ENCODE measurements at regions not wholly inside any gene's neighbourhood (a gene's known extent, or its start where the extent isn't known, plus 50 kb on each side); places are given as distances from the start of the nearest gene placed in this dataset.
A peak's percentile ranks its signal among the peaks of the same experiment; 100 is the strongest.
"Not testable (repeated sequence)": the region's sequence is repeated elsewhere in the genome, so short reads cannot be mapped to it uniquely, and the experiment has no call there.

DNA sequence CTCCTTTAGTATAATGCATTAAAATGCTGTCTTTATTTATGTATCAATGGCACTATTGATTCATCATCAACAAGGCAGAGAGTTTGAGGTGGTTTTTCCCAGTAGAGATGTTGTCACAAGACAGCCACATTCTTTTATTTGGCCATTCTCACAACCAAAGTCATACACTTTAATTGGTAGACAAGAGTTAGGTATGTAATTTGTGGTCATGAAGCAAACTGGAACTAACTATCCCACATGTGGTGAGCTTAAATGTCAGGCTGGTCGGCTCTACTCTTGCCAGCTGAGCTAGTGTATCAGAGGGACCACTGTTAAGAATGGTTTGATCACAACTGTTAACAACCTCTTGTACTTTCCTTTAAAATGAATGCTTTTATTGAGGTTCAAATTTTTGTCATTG, 714.6 kb downstream of the CD109 start:
- DNase-seq (ENCODE audit: low read depth in 2 of 2), result no peak
- TF ChIP-seq, protein P1, sequence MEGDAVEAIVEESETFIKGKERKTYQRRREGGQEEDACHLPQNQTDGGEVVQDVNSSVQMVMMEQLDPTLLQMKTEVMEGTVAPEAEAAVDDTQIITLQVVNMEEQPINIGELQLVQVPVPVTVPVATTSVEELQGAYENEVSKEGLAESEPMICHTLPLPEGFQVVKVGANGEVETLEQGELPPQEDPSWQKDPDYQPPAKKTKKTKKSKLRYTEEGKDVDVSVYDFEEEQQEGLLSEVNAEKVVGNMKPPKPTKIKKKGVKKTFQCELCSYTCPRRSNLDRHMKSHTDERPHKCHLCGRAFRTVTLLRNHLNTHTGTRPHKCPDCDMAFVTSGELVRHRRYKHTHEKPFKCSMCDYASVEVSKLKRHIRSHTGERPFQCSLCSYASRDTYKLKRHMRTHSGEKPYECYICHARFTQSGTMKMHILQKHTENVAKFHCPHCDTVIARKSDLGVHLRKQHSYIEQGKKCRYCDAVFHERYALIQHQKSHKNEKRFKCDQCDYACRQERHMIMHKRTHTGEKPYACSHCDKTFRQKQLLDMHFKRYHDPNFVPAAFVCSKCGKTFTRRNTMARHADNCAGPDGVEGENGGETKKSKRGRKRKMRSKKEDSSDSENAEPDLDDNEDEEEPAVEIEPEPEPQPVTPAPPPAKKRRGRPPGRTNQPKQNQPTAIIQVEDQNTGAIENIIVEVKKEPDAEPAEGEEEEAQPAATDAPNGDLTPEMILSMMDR (IDR thresholded peaks at IDR 0.05; ENCODE audit: low read depth, low read length), result no peak
- H3K4me3 ChIP-seq (replicated peaks in 1 of 2; ENCODE audit: low read depth in 2 of 2, low read length in 2 of 2), result no peak overlapping the region

DNA sequence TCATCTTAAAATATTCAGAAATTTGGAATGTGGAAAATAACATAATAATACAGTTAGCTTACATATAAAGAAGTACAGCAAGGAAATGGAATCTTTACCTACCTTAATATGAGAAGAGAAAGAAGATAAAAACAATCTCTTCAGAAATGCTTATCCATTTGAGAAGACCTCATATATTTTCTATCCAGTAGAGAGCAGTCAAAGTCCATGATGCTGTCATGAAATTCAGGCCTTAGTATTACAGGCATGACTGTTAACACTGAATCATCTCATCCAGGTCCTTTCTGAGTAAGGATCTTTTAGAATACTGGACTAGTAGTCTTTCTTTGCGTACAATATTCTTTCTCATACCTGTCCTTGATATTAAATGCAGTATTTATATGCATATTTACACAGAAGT, 713.4 kb downstream of the CD109 start:
- H3K4me3 ChIP-seq (replicated peaks in 1 of 2; ENCODE audit: low read depth in 2 of 2, low read length in 2 of 2), result no peak overlapping the region
- TF ChIP-seq, protein P1 (IDR thresholded peaks at IDR 0.05; ENCODE audit: low read depth, low read length), result peak; percentile 44
- peak; percentile 79 to 90 for DNase-seq (ENCODE audit: low read depth in 2 of 2)

DNA sequence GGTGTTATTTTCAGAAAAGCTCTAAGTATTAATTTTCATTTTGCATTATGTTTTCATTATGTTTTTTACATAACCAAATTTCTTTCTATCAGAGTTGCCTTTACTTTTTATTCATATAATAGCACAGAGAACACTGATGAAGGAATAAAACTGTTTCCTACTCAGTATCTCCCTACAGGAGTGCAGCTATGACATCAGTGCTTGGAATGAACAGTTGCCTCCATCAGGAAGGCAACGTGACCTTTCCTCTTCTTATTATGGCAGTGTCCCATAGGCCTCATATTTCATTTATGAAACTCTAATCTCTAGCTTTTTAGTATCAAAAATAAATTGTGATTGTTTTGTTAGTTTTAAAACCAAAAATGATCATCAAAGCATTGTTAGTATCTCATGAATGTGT, 712.8 kb downstream of the CD109 start:
- DNase-seq (ENCODE audit: low read depth in 2 of 2), result peak in 1 of 2 donors; percentile 4
- TF ChIP-seq, protein P1 (IDR thresholded peaks at IDR 0.05; ENCODE audit: low read depth, low read length), result no peak

DNA sequence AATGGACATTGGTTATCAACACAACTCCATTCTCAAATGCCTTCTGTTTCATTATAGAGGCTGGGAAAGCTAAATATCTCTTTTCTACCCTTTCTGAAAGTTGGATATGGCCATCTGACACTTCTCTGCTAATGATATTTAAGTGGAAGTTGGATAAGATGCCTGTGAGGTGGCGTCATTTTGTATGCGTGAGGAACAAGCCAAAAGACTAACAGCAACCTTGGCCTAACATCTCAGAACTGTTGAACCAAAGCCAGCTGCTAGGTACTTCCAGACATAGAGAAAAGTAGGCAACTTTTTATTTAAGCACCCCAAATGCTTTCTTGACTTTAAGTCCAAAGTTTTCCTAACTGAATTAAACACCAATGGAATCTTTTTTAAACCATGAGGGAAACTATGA, 708.4 kb downstream of the CD109 start:
- TF ChIP-seq, protein P1 (IDR thresholded peaks at IDR 0.05; ENCODE audit: low read depth, low read length), result no peak
- H3K4me3 ChIP-seq (replicated peaks in 1 of 2; ENCODE audit: low read depth in 2 of 2, low read length in 2 of 2), result no peak overlapping the region
- peak; percentile 30 to 38 for DNase-seq (ENCODE audit: low read depth in 2 of 2)

More for the DNA sequence above, 712.8 kb downstream of the CD109 start:
- no peak overlapping the region for H3K4me3 ChIP-seq (replicated peaks in 1 of 2; ENCODE audit: low read depth in 2 of 2, low read length in 2 of 2)

DNA sequence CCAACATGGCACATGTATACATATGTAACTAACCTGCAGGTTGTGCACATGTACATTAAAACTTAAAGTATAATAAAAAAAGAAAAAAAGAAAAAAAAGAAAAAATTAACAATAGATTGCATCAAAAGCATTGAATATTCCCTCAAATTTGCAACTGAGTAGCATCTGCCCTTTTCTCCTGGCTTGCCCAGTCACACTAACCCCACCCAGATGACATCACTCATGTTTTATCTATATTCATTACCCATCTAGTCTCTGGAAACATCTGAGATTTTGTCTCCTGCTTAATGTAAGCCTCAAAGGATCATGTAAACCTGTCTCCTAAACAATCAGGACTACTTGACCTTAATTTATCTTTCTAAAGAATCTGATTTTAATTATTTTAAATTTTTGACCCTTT, 706.8 kb downstream of the CD109 start:
- TF ChIP-seq, protein P1 (IDR thresholded peaks at IDR 0.05; ENCODE audit: low read depth, low read length), result no peak
- no peak for DNase-seq (ENCODE audit: low read depth in 2 of 2)
- H3K4me3 ChIP-seq (replicated peaks in 1 of 2; ENCODE audit: low read depth in 2 of 2, low read length in 2 of 2), result no peak overlapping the region

DNA sequence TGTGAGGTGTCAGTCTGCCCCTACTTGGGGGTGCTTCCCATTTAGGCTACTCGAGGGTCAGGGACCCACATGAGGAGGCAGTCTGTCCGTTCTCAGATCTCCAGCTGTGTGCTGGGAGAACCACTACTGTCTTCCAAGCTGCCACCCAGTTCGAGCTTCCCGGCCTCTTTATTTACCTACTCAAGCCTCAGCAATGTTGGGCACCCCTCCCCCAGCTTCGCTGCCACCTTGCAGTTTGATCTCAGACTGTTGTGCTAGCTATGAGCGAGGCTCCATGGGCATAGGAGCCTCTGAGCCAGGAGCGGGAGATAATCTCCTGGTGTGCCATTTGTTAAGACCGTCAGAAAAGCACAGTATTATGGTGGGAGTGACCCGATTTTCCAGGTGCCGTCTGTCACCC, 682.4 kb downstream of the CD109 start:
- DNase-seq (ENCODE audit: low read depth in 2 of 2); H3K4me3 ChIP-seq (replicated peaks in 1 of 2; ENCODE audit: low read depth in 2 of 2, low read length in 2 of 2): not testable (repeated sequence)

DNA sequence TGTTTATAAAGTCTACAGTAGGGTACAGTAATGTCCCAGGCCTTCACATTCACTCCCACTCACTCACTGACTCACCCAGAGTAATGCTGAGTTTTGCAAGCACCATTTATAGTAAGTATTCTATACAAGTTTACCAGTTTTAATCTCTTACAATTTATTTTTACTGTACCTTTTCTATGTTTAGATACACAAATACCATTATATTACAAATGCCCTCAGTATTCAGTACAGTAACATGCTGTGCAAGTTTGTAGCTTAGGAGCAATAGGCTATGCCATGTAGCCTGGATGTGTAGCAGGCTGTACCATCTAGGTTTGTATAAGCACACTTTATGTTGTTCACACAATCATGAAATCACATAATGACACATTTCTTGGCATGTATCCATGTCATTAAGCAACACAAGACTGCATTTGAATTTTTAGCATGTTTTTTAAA, 673.6 kb downstream of the CD109 start:
- DNase-seq (ENCODE audit: low read depth in 2 of 2), result peak; percentile 68 to 91
- no peak overlapping the region for H3K4me3 ChIP-seq (replicated peaks in 1 of 2; ENCODE audit: low read depth in 2 of 2, low read length in 2 of 2)
- TF ChIP-seq, protein P1 (IDR thresholded peaks at IDR 0.05; ENCODE audit: low read depth, low read length), result no peak
